ENCODE measurements at regions not wholly inside any gene's neighbourhood (a gene's known extent, or its start where the extent isn't known, plus 50 kb on each side); places are given as distances from the start of the nearest gene placed in this dataset.

DNA sequence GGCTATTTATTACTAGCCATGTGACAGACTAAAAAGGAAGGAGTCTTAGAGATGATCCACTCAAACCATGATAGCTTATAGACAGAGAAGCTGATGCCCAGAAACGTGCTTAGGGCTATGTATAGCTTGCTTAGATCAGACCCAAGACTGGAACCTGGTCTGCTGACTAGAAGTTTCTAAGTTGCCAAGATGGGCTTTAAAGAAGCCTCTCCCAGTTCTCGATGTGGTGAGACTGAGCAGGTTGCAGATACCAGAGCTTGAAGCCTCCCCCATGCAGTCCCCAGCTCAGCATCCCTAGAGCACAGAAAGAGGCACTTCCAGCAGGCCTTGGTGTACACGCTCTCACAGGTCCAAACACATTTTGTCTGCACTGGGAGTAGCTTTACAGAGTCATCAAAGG is 51.1 kb upstream of the ATP10B start:
- no TSS peak for BruUV-seq (replicated peaks)
- Mint-ChIP-seq H3K27me3 (ENCODE audit: unreplicated experiment) (no peaks in the 10 kb centered on the region), H3K9me3 (ENCODE audit: low read depth, unreplicated experiment) (no peaks in the 10 kb centered on the region), H3K27ac (ENCODE audit: unreplicated experiment) (no peak overlapping the region), H3K4me3 (ENCODE audit: low read depth, unreplicated experiment) (no peak overlapping the region), H3K36me3 (ENCODE audit: insufficient read depth, unreplicated experiment) (no peaks in the 10 kb centered on the region), H3K4me1 (ENCODE audit: low read depth, unreplicated experiment) (no peaks in the 10 kb centered on the region)
- intact Hi-C loops (cut with micrococcal nuclease; ENCODE audit: unreplicated experiment) = loop anchor here (5.0 kb wide), 1 partner anchor 101 kb away; no protein-coding TSS in a partner anchor
- DNase-seq = no peak
- CTCF ChIA-PET = no interaction called here
- TF ChIP-seq CTCF (IDR thresholded peaks at IDR 0.05; ENCODE audit: unreplicated experiment) = no peak

All from Calu3 (cell line).